ENCODE measurements at regions not wholly inside any gene's neighbourhood (a gene's known extent, or its start where the extent isn't known, plus 50 kb on each side); places are given as distances from the start of the nearest gene placed in this dataset.

DNA sequence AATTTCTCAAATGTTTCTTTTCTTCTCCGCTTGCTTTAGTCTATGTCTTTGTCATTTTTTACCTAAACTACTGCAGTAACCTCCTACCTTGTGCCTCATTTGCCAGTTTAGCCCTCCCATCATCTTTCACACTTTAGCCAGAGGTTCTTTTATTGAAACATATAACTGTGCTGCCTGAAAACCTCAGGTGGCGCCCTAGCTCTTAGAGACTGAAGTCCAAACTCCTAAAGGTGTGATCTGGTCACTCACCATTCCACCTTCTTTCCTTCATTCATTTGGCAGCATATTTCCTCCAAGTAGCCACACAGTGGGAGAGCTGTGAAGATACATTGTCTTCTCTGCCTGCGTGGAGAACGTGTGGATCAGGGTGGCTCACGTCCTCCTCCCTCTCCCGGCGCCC lies 98.2 kb upstream of the MAPRE2 start:
- no peak for TF ChIP-seq TAF1 (IDR thresholded peaks at IDR 0.05; ENCODE audit: low read depth, low read length)
- TF ChIP-seq POLR2A (IDR thresholded peaks at IDR 0.05; ENCODE audit: low read depth, low read length), result no peak
- no peak for TF ChIP-seq POLR2AphosphoS5 (IDR thresholded peaks at IDR 0.05; ENCODE audit: low read depth, low read length)
- TF ChIP-seq POU2F2 (IDR thresholded peaks at IDR 0.05; ENCODE audit: low read depth, low read length), result no peak
- TF ChIP-seq PAX5 (IDR thresholded peaks at IDR 0.05; ENCODE audit: insufficient read depth, low read length, severe bottlenecking), result no peak
